ENCODE measurements at regions not wholly inside any gene's neighbourhood (a gene's known extent, or its start where the extent isn't known, plus 50 kb on each side); places are given as distances from the start of the nearest gene placed in this dataset.

DNA sequence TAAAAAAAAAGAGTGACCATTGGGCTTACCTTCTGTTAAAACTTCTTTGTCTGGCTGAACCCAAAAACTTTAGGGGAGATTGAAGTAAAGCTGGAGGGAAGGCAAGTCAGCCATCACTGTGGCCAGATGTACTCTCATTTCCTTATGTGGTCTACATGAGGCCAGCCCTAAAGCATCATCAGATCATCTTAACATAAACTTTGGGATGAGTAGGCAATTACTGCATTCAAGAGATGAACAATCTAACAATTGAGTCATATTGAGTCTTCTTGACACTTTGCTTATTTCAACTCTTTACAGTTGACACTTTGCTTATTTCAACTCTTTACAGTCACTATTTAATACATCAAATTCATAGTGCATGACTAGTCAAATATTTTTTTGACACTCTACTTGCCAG lies 155.6 kb downstream of the QPCT start:
- H3K4me3 ChIP-seq (ENCODE audit: low read depth, low read length, poor library complexity, severe bottlenecking), result no peak overlapping the region
- no peaks in the 10 kb centered on the region for H3K9me2 ChIP-seq (ENCODE audit: insufficient read depth, low read length)
- H3K79me2 ChIP-seq (ENCODE audit: insufficient read depth, low read depth, low read length), result no peaks in the 10 kb centered on the region
- no peak overlapping the region for H2AFZ ChIP-seq (ENCODE audit: low read length)
- no TSS peak for BruUV-seq (replicated peaks)
- no peak overlapping the region for H3K27ac ChIP-seq (ENCODE audit: low read depth, low read length, poor library complexity, severe bottlenecking)
- no peak for TF ChIP-seq EZH2phosphoT487 (IDR thresholded peaks at IDR 0.05; ENCODE audit: borderline replicate concordance, low read depth, low read length)
- TF ChIP-seq, protein P1, sequence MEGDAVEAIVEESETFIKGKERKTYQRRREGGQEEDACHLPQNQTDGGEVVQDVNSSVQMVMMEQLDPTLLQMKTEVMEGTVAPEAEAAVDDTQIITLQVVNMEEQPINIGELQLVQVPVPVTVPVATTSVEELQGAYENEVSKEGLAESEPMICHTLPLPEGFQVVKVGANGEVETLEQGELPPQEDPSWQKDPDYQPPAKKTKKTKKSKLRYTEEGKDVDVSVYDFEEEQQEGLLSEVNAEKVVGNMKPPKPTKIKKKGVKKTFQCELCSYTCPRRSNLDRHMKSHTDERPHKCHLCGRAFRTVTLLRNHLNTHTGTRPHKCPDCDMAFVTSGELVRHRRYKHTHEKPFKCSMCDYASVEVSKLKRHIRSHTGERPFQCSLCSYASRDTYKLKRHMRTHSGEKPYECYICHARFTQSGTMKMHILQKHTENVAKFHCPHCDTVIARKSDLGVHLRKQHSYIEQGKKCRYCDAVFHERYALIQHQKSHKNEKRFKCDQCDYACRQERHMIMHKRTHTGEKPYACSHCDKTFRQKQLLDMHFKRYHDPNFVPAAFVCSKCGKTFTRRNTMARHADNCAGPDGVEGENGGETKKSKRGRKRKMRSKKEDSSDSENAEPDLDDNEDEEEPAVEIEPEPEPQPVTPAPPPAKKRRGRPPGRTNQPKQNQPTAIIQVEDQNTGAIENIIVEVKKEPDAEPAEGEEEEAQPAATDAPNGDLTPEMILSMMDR (conservative IDR thresholded peaks at IDR 0.05; ENCODE audit: low read length), result no peak
- no peaks in the 10 kb centered on the region for H3K4me1 ChIP-seq (ENCODE audit: insufficient read depth, low read length, poor library complexity, severe bottlenecking)
- POLR2A ChIA-PET, result interaction anchor here (0.5 to 0.6 kb wide), 2 partner anchors 12 to 93 kb away, joined by 3 to 7 read pairs; no protein-coding TSS in a partner anchor
- H4K20me1 ChIP-seq (ENCODE audit: insufficient read depth, low read length), result no peaks in the 10 kb centered on the region
- no peak overlapping the region for H3K4me2 ChIP-seq (ENCODE audit: low read length)
- no peak for DNase-seq (ENCODE audit: low spot score)
- CTCF ChIA-PET (ENCODE audit: unreplicated experiment), result no interaction called here
- H3K9me3 ChIP-seq (ENCODE audit: low read length), result no peaks in the 10 kb centered on the region
- H3K36me3 ChIP-seq (ENCODE audit: insufficient read depth, low read length), result no peaks in the 10 kb centered on the region
- intact Hi-C loops (cut with micrococcal nuclease; ENCODE audit: unreplicated experiment), result no loop called here

DNA sequence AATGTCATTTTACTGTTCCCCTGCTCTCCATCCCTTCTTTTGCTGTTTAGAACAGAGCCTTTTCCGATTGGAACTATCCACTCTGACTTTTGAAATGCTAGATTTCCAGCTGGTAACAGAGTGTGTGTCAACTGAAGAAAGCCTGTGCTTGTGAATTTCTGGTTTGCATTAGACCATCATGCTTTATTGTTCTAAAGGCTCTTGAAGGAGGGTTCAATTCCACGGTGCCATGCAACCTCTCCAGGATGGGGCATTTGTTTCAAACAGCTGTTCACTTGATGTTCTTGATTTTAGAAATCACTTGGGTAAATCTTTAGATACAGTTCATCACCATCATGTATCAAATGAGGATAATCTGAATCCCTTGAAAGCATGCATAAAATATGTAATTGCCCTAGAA lies 156.7 kb downstream of the QPCT start:
- no TSS peak for BruUV-seq (replicated peaks)
- Histone ChIP-seq H3K4me3 (ENCODE audit: low read depth, low read length, poor library complexity, severe bottlenecking) (no peak overlapping the region), H2AFZ (ENCODE audit: low read length) (no peak overlapping the region), H3K9me2 (ENCODE audit: insufficient read depth, low read length) (no peaks in the 10 kb centered on the region), H3K9me3 (ENCODE audit: low read length) (no peaks in the 10 kb centered on the region), H3K4me1 (ENCODE audit: insufficient read depth, low read length, poor library complexity, severe bottlenecking) (no peaks in the 10 kb centered on the region), H3K27ac (ENCODE audit: low read depth, low read length, poor library complexity, severe bottlenecking) (no peak overlapping the region), H3K79me2 (ENCODE audit: insufficient read depth, low read depth, low read length) (no peaks in the 10 kb centered on the region), H3K36me3 (ENCODE audit: insufficient read depth, low read length) (no peaks in the 10 kb centered on the region), H3K4me2 (ENCODE audit: low read length) (no peak overlapping the region), H4K20me1 (ENCODE audit: insufficient read depth, low read length) (no peaks in the 10 kb centered on the region)
- ChIA-PET CTCF (ENCODE audit: unreplicated experiment) (no interaction called here), POLR2A (no interaction called here)
- intact Hi-C loops (cut with micrococcal nuclease; ENCODE audit: unreplicated experiment), result no loop called here
- TF ChIP-seq, protein P1 (conservative IDR thresholded peaks at IDR 0.05; ENCODE audit: low read length), result no peak
- no peak for TF ChIP-seq EZH2phosphoT487 (IDR thresholded peaks at IDR 0.05; ENCODE audit: borderline replicate concordance, low read depth, low read length)
- no peak for DNase-seq (ENCODE audit: low spot score)

DNA sequence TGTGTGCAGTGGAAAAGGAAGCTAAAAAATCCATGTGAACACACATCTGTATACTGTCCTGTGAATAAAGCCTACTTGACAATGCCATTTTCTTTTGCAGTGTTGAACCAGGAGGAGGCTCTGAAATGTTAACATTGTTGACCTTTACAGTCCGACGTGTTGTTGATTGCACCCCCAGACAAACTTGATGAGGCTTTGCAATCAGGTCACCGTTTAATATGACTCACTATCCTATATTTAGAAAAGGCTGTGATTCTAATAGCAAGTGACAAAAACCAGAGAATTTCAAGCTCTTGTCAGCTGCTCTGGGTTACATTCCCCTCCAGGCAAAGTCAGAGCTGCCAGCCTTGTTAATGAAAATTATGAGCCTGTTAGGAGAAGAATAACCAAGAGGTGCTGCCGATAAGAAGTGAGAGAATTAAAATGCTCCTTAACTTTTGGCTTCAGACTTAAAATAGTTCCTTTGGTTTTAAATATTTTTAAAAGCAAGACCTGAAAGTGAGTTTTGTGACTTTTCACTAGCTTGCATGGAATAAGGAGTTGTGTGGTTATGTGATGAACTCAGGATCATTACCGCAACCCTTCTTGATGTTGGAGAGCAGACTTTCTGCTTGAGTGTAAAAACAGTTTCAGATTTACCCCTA lies 162.1 kb downstream of the QPCT start:
- ChIA-PET POLR2A (interaction anchor here (0.7 to 1.2 kb wide), 2 partner anchors 9 to 26 kb away, joined by 3 to 8 read pairs; no protein-coding TSS in a partner anchor), CTCF (ENCODE audit: unreplicated experiment) (no interaction called here)
- intact Hi-C loops (cut with micrococcal nuclease; ENCODE audit: unreplicated experiment), result no loop called here
- TF ChIP-seq EZH2phosphoT487 (IDR thresholded peaks at IDR 0.05; ENCODE audit: borderline replicate concordance, low read depth, low read length), result no peak
- TF ChIP-seq, protein P1 (conservative IDR thresholded peaks at IDR 0.05; ENCODE audit: low read length), result no peak
- Histone ChIP-seq H3K4me1 (ENCODE audit: insufficient read depth, low read length, poor library complexity, severe bottlenecking) (no peaks in the 10 kb centered on the region), H2AFZ (ENCODE audit: low read length) (no peak overlapping the region), H3K36me3 (ENCODE audit: insufficient read depth, low read length) (no peaks in the 10 kb centered on the region), H3K27ac (ENCODE audit: low read depth, low read length, poor library complexity, severe bottlenecking) (no peak overlapping the region), H3K4me2 (ENCODE audit: low read length) (no peak overlapping the region), H3K4me3 (ENCODE audit: low read depth, low read length, poor library complexity, severe bottlenecking) (no peak overlapping the region), H3K9me2 (ENCODE audit: insufficient read depth, low read length) (no peaks in the 10 kb centered on the region), H4K20me1 (ENCODE audit: insufficient read depth, low read length) (no peaks in the 10 kb centered on the region), H3K9me3 (ENCODE audit: low read length) (no peaks in the 10 kb centered on the region), H3K79me2 (ENCODE audit: insufficient read depth, low read depth, low read length) (no peaks in the 10 kb centered on the region)
- no TSS peak for BruUV-seq (replicated peaks)
- no peak for DNase-seq (ENCODE audit: low spot score)
